WI38 (cell line): ENCODE measurements at regions not wholly inside any gene's neighbourhood (a gene's known extent, or its start where the extent isn't known, plus 50 kb on each side); places are given as distances from the start of the nearest gene placed in this dataset.

Experiments
- H3K4me3 ChIP-seq: 2 replicates; pipeline ENCODE4 v1.5.1; 2011; ENCODE audit warnings: low read depth, mild to moderate bottlenecking, control low read depth, low read length
- TF ChIP-seq, protein P1 (sequence below): IDR thresholded peaks from 2 replicates; pipeline ENCODE4 v1.5.1; 2012; ENCODE audit warnings: low read depth, mild to moderate bottlenecking, control low read depth, low read length

DNA sequence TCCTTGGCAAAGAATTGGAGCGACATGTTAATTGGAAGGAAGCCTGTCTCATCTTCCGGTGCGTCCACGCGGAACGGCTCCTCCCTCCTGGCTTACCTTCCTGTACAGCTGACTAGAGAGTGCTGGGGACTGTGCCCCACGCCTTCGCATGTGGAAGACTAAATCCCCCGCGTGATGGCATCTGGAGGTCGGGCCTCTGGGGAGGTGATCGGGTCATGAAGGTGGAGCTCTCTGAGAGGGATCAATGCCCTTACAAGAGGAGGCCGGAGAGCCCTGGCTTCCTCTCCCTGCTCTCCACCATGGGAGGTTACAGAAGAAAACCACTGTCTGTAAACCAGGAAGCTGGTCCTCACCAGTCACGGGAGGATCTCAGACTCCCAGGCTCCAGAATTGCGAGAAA, 104.1 kb upstream of the OTOS start:
- TF ChIP-seq, protein P1, sequence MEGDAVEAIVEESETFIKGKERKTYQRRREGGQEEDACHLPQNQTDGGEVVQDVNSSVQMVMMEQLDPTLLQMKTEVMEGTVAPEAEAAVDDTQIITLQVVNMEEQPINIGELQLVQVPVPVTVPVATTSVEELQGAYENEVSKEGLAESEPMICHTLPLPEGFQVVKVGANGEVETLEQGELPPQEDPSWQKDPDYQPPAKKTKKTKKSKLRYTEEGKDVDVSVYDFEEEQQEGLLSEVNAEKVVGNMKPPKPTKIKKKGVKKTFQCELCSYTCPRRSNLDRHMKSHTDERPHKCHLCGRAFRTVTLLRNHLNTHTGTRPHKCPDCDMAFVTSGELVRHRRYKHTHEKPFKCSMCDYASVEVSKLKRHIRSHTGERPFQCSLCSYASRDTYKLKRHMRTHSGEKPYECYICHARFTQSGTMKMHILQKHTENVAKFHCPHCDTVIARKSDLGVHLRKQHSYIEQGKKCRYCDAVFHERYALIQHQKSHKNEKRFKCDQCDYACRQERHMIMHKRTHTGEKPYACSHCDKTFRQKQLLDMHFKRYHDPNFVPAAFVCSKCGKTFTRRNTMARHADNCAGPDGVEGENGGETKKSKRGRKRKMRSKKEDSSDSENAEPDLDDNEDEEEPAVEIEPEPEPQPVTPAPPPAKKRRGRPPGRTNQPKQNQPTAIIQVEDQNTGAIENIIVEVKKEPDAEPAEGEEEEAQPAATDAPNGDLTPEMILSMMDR = no peak
- no peak overlapping the region for H3K4me3 ChIP-seq

DNA sequence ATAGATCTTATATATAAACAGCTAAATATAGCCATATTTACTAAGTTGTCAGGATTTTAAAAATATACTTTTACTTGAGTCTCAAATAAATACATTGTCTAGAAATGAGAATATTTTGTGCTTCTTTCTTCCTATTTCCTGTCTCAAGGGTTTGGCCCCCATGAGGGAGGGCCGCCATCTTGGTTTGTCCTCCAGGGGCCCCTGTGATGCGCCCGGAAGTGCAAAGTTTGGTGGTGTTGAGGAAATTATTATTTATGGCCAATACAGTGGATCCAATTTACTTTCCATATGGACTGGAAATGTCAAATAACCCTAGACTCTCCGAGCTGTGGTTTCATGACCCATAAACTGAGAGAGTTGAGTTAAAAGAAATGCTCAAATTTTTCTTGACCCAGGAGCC, 104.7 kb upstream of the OTOS start:
- TF ChIP-seq, protein P1 = no peak
- no peak overlapping the region for H3K4me3 ChIP-seq

DNA sequence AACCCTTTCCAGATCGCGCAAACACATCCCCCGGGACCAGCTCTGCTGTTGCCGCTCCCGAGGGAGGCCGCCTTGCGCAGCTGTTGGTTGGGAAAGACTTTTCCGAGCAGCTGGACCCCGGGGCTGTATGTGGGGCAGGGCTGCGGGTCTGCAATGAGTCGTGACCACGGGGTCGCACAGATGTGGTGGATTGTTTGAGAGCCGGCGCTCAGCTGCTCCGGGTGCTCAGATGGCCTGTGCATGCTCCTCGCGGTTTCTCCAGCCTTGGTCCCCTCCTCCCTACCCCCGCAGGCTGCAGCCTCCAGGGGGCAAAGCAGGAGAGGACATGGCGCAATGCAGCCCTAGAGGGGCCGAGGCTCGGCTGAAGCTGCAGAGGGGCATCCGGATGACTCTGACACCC, 105.2 kb upstream of the OTOS start:
- H3K4me3 ChIP-seq = no peak overlapping the region

DNA sequence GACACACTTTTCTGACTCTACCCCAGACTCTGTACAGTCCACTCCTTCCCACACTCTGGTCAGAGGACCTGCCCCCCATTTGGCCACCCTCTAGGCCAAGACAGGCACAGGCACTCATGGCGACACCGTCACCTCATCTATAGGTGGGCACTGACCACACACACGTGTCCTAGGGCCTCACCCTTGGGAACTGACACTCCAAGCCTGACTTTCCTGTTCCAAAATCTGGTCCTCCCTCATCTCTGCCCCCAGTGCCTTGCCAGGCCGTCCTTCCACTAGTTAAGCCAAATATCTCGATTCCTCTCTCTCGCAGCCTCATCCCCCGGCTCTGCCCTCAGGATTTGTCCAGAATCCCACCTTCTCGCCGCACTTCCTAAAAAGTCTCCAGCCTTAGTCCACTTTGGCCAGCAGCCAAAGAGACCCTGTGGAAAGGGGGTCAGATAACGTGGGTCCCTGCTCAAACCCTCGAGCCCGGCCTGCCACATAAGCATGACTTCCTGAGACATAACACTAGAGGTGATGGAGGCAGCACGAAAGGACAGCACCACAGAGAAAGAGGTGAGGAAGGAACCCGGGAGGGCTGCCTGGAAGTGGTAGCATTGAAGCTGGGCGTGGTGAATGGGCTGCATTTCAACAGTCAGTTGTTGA, 105.8 kb upstream of the OTOS start:
- TF ChIP-seq, protein P1 = no peak
- H3K4me3 ChIP-seq = no peak overlapping the region

More for the DNA sequence above, 105.2 kb upstream of the OTOS start:
- TF ChIP-seq, protein P1 = no peak

DNA sequence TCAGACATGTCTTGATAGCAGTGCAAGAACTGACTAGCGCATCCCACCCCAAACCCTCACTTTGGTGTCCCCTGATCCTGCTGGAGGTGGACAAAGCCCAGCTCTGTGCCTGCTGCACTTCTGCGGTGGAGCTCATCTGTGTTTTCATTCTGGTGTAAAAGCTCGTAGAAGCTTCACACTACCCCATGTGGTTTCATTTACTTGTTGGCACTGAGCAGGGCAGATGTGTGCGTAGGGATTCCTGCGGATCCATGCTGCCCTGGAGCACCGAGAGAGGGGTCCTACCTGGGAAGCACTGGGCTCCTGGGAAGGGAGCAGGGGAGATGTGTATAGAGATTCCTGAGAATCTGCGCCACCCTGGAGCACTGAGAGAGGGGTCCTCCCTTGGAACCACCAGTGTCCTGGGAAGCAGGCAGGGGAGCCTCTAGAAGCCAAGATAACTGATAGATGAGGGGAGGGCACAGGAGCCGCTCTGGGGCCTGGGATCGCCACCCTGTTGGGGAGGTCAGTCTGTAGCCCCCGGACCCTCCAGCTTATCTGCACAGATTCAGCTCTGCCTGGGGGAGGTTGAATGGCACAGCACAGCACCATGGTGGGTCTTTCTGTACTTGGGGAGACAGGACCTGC, 106.9 kb upstream of the OTOS start:
- TF ChIP-seq, protein P1 = no peak
- no peak overlapping the region for H3K4me3 ChIP-seq

DNA sequence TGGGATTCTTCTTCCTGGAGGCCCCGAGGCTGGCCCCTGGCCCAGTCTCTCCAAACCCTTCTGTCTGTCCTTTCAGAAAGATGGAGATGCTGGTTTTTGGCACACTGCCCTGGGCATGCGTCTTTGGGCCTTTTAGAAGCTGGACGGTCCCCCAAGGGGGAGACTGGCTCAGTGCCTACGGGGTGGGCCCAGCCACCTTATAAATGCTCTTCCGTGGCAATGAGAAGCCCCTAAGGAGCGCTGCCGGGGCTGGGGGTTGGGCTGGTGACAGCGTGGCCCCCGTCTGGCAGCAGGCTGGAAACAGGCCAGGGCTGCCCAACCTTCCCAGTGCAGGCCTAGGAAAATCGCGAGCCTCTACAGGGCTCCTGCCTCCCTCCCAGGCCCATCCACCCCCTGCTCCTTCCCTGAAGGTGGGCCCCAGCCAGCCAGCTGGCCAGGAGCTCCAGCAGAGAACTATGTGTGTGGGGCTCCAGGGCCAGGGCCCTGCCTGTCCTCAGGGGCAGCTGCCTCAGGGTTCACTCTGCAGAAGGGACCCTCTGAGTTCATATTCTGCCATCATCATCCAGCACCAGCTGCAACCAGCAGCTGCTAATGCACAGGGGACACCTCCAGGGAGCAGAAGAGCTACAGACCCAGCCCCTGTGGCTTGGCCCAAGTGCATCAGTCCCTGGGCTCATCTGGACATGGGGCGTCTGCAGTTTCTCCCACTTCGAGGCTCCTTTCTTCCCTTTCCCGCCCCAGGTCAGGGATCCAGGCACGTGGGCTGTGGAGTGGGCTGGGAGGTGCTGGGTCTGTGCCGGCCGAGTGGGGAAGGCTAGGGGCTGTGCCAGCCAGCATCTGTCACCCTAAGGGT, 107.6 kb upstream of the OTOS start:
- TF ChIP-seq, protein P1 = no peak
- H3K4me3 ChIP-seq = no peak overlapping the region
